Upper lobe of left lung (tissue), 4 donors: ENCODE measurements at regions not wholly inside any gene's neighbourhood (a gene's known extent, or its start where the extent isn't known, plus 50 kb on each side); places are given as distances from the start of the nearest gene placed in this dataset.

Experiments used
- POLR2A ChIP-seq, 4 donors: fragments of 450-650 bp; IDR thresholded peaks; one replicate each; pipeline ENCODE4 v1.5.1; 2016 to 2017; ENCODE audit warnings: antibody characterized with exemption in 4 of 4, mild to moderate bottlenecking in 2 of 4
- TF ChIP-seq, protein P1 (sequence below), 6 experiments: fragments of 450-650 bp in 4 of 6; fragments of 200-600 bp in 2 of 6; sonication (generic) in 2 of 6; IDR thresholded peaks; one replicate each; pipeline ENCODE4 v1.5.1; 2016 to 2019; ENCODE audit warnings: antibody characterized with exemption in 6 of 6

DNA sequence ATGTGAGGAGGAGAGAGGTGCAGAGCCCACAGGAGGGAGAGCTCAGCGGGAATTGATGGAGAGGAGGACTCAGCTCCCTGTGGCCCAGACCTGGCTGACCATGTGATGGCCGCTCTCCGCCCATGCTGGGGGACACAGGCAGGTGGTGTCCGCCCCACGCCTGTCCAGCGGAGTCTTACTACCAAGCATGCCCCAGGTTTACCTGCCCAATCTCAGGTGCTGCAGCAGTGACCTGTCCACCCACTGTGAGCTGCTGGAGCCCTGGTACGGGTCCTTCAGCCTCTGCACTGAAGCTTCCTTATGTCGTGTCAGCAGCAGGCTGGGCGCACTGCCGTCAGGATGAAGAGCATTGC, 170.8 kb downstream of the RTP5 start:
- no peak for TF ChIP-seq POLR2A (IDR thresholded peaks at IDR 0.05)
- TF ChIP-seq, protein P1, sequence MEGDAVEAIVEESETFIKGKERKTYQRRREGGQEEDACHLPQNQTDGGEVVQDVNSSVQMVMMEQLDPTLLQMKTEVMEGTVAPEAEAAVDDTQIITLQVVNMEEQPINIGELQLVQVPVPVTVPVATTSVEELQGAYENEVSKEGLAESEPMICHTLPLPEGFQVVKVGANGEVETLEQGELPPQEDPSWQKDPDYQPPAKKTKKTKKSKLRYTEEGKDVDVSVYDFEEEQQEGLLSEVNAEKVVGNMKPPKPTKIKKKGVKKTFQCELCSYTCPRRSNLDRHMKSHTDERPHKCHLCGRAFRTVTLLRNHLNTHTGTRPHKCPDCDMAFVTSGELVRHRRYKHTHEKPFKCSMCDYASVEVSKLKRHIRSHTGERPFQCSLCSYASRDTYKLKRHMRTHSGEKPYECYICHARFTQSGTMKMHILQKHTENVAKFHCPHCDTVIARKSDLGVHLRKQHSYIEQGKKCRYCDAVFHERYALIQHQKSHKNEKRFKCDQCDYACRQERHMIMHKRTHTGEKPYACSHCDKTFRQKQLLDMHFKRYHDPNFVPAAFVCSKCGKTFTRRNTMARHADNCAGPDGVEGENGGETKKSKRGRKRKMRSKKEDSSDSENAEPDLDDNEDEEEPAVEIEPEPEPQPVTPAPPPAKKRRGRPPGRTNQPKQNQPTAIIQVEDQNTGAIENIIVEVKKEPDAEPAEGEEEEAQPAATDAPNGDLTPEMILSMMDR (IDR thresholded peaks at IDR 0.05): no peak
